Urinary bladder (tissue), 3 donors: ENCODE measurements at regions not wholly inside any gene's neighbourhood (a gene's known extent, or its start where the extent isn't known, plus 50 kb on each side); places are given as distances from the start of the nearest gene placed in this dataset.
A peak's percentile ranks its signal among the peaks of the same experiment; 100 is the strongest.
"Not testable (repeated sequence)": the region's sequence is repeated elsewhere in the genome, so short reads cannot be mapped to it uniquely, and the experiment has no call there.

ENCODE experiments used
- DNase-seq: peaks from one replicate; pipeline ENCODE4 v3.0.0-alpha.2; 2015; ENCODE audit errors: extremely low spot score
- H3K27ac ChIP-seq: one replicate; pipeline ENCODE4 v1.5.1; 2013; ENCODE audit warnings: low read depth, mild to moderate bottlenecking, moderate library complexity
- H3K36me3 ChIP-seq: one replicate; pipeline ENCODE4 v1.6.1; 2013; ENCODE audit warnings: mild to moderate bottlenecking, moderate library complexity; ENCODE audit not compliant: insufficient read depth
- H3K4me1 ChIP-seq: one replicate; pipeline ENCODE4 v1.6.1; 2013; ENCODE audit warnings: mild to moderate bottlenecking, moderate library complexity; ENCODE audit not compliant: insufficient read depth
- H3K4me3 ChIP-seq: one replicate; pipeline ENCODE4 v1.5.1; 2013; ENCODE audit warnings: low read depth, low read length
- WGBS: extraction: QIAGEN DNeasy Blood & Tissue Kit; methylation state at CpG from one replicate; pipeline ENCODE4 v1.1.7; 2013; 5-methylcytosine and 5-hydroxymethylcytosine counted together
- donor health status: healthy with polysubstance abuse.
- donor health status: healthy.

- WGBS: 68% methylated on average over 3 of the region's 3 CpGs
- peaks cover 1% of the 10 kb centered on the region for H3K36me3 ChIP-seq
- H3K27ac ChIP-seq: no peak overlapping the region
- no peak for DNase-seq
- no peaks in the 10 kb centered on the region for H3K4me1 ChIP-seq
- no peak overlapping the region for H3K4me3 ChIP-seq
These were observed 53.5 kb downstream of the PAGE2 start for GRCh38 chrX:55142206-55142918.

GRCh38 chrX:55142919-55143310, 54.1 kb downstream of the PAGE2 start:
- 52% methylated on average over 6 of the region's 6 CpGs for WGBS
- Histone ChIP-seq H3K36me3 (peaks cover 1% of the 10 kb centered on the region), H3K4me3 (no peak overlapping the region), H3K27ac (no peak overlapping the region), H3K4me1 (no peaks in the 10 kb centered on the region)
- no peak for DNase-seq

- Histone ChIP-seq H3K4me3 (no peak overlapping the region), H3K27ac (no peak overlapping the region), H3K4me1 (no peaks in the 10 kb centered on the region), H3K36me3 (peaks cover 1% of the 10 kb centered on the region)
- no peak for DNase-seq
- WGBS: 43% methylated on average over 2 of the region's 2 CpGs
These were observed 54.8 kb downstream of the PAGE2 start for GRCh38 chrX:55143621-55144020.

GRCh38 chrX:55144697-55145096, 55.9 kb downstream of the PAGE2 start:
- Histone ChIP-seq H3K36me3 (peaks cover 1% of the 10 kb centered on the region), H3K4me3 (no peak overlapping the region), H3K4me1 (no peaks in the 10 kb centered on the region), H3K27ac (no peak overlapping the region)
- no peak for DNase-seq
- WGBS: 88% methylated on average over 2 of the region's 2 CpGs

GRCh38 chrX:55149242-55149641, 60.4 kb downstream of the PAGE2 start:
- Histone ChIP-seq H3K36me3 (peaks cover 1% of the 10 kb centered on the region), H3K4me1 (no peaks in the 10 kb centered on the region), H3K27ac (no peak overlapping the region), H3K4me3 (no peak overlapping the region)
- no peak for DNase-seq
- 39% methylated on average over 3 of the region's 3 CpGs for WGBS

GRCh38 chrX:55151199-55151598, 62.4 kb downstream of the PAGE2 start:
- WGBS: 56% methylated on average over 5 of the region's 5 CpGs
- Histone ChIP-seq H3K27ac (no peak overlapping the region), H3K4me1 (no peaks in the 10 kb centered on the region), H3K36me3 (no peaks in the 10 kb centered on the region), H3K4me3 (no peak overlapping the region)
- no peak for DNase-seq

- 75% methylated on average over 3 of the region's 3 CpGs for WGBS
- Histone ChIP-seq H3K4me1 (no peaks in the 10 kb centered on the region), H3K4me3 (no peak overlapping the region), H3K27ac (no peak overlapping the region), H3K36me3 (no peaks in the 10 kb centered on the region)
- DNase-seq: no peak
These were observed 60.6 kb upstream of the PAGE5 start for GRCh38 chrX:55159551-55159950.

GRCh38 chrX:55160685-55161552, 59.2 kb upstream of the PAGE5 start:
- Histone ChIP-seq H3K27ac (peak overlapping the region; percentile 94), H3K4me1 (no peaks in the 10 kb centered on the region), H3K36me3 (no peaks in the 10 kb centered on the region), H3K4me3 (peak overlapping the region; percentile 39)
- DNase-seq: peak; percentile 83
- WGBS: under 1% methylated on average over 63 of the region's 63 CpGs

GRCh38 chrX:55161581-55161980, 58.6 kb upstream of the PAGE5 start:
- Histone ChIP-seq H3K4me3 (peak overlapping the region; percentile 39), H3K27ac (peak overlapping the region; percentile 94), H3K36me3 (no peaks in the 10 kb centered on the region), H3K4me1 (no peaks in the 10 kb centered on the region)
- WGBS: 9% methylated on average over 12 of the region's 12 CpGs
- no peak for DNase-seq

GRCh38 chrX:55163171-55163570, 57.0 kb upstream of the PAGE5 start:
- no peaks in the 10 kb centered on the region for H3K36me3 ChIP-seq
- H3K4me3 ChIP-seq: no peak overlapping the region
- WGBS: 82% methylated on average over 3 of the region's 3 CpGs
- no peak for DNase-seq
- H3K4me1 ChIP-seq: no peaks in the 10 kb centered on the region
- H3K27ac ChIP-seq: no peak overlapping the region

GRCh38 chrX:55165026-55165425, 55.1 kb upstream of the PAGE5 start:
- H3K4me1 ChIP-seq, H3K4me3 ChIP-seq, H3K27ac ChIP-seq, H3K36me3 ChIP-seq, DNase-seq: not testable (repeated sequence)
- WGBS: 88% methylated on average over 4 of the region's 4 CpGs

GRCh38 chrX:55167124-55167803, 52.9 kb upstream of the PAGE5 start:
- WGBS: 78% methylated on average over 3 of the region's 3 CpGs
- no peak for DNase-seq
- H3K4me3 ChIP-seq: no peak overlapping the region
- no peaks in the 10 kb centered on the region for H3K36me3 ChIP-seq
- H3K27ac ChIP-seq: no peak overlapping the region
- H3K4me1 ChIP-seq: no peaks in the 10 kb centered on the region

GRCh38 chrX:55167901-55168300, 52.2 kb upstream of the PAGE5 start:
- Histone ChIP-seq H3K27ac (no peak overlapping the region), H3K36me3 (no peaks in the 10 kb centered on the region), H3K4me1 (no peaks in the 10 kb centered on the region), H3K4me3 (no peak overlapping the region)
- DNase-seq: no peak
- WGBS: 71% methylated on average over 4 of the region's 4 CpGs

GRCh38 chrX:55169782-55170181, 50.4 kb upstream of the PAGE5 start:
- H3K4me3 ChIP-seq: no peak overlapping the region
- DNase-seq: no peak
- no peak overlapping the region for H3K27ac ChIP-seq
- no peaks in the 10 kb centered on the region for H3K4me1 ChIP-seq
- no peaks in the 10 kb centered on the region for H3K36me3 ChIP-seq
